K562 (cell line): ENCODE measurements at regions not wholly inside any gene's neighbourhood (a gene's known extent, or its start where the extent isn't known, plus 50 kb on each side); places are given as distances from the start of the nearest gene placed in this dataset.

Experiments
- ATAC-seq: fragments of 200-7000 bp; cut with Tn5 transposase; 3 replicates; pipeline ENCODE4 v1.9.1; 2020; ENCODE audit warnings: moderate library complexity
- BruUV-seq: library from RNA; stranded (reverse); fragments of 400-500 nt; replicated peaks from 2 replicates; lab custom pipeline; 2021; lab: Mats Ljungman, UMichigan
- CTCF ChIA-PET: fragments of 300-600 bp; formaldehyde crosslinking; extraction: SDS; loops from one replicate; lab custom pipeline; 2021; ENCODE audit warnings: low intra/inter-chr PET ratio; lab: Yijun Ruan, JAX
- POLR2A ChIA-PET: fragments of 300-600, 350-650 bp; sonication (Branson Sonifier 250); formaldehyde crosslinking; extraction: SDS; loops from one replicate; lab custom pipeline; 2021; ENCODE audit warnings: antibody characterized with exemption, inconsistent platforms; lab: Yijun Ruan, JAX
- DNase-seq, 4 experiments: peaks; one replicate each; pipeline versions ENCODE4 v3.0.0 to v3.0.0-alpha.2; 2011 to 2018; ENCODE audit warnings: low spot score in 3 of 4, mixed read lengths in 3 of 4; ENCODE audit errors: extremely low read depth in 1 of 4
- FAIRE-seq: peaks from 2 replicates; lab custom pipeline; 2011; peaks lifted over from hg19 to GRCh38; lab: Jason Lieb, UNC
- H2AFZ ChIP-seq: 2 replicates; pipeline ENCODE4 v1.6.0; 2011; ENCODE audit warnings: low read depth, low read length, control low read depth, inconsistent platforms
- H3K27ac ChIP-seq: fragments of 200-600 bp; 3 replicates; pipeline ENCODE4 v1.8.0; 2011; ENCODE audit warnings: low read depth, mild to moderate bottlenecking, control low read depth, inconsistent platforms, low read length, moderate library complexity, mixed read lengths; ENCODE audit errors: extremely low read depth
- H3K27me3 ChIP-seq, 2 experiments: fragments of 300-600 bp in 1 of 2; 2 replicates in 1 of 2; 3 replicates in 1 of 2; pipeline versions ENCODE4 v1.6.0 to v1.8.0; 2011; ENCODE audit warnings: inconsistent platforms in 2 of 2, low read length in 2 of 2, mild to moderate bottlenecking in 1 of 2, mixed read lengths in 1 of 2, moderate library complexity in 1 of 2; ENCODE audit not compliant: control insufficient read depth in 2 of 2, insufficient read depth in 2 of 2
- H3K36me3 ChIP-seq: fragments of 300-600 bp; 3 replicates; pipeline ENCODE4 v1.8.0; 2011; ENCODE audit warnings: mild to moderate bottlenecking, low read length, inconsistent platforms; ENCODE audit not compliant: control insufficient read depth, insufficient read depth
- H3K4me1 ChIP-seq, 2 experiments: fragments of 200-600 bp in 1 of 2; replicated peaks in 1 of 2; 2 replicates in 1 of 2; 3 replicates in 1 of 2; pipeline versions ENCODE4 v1.5.1 to v1.8.0; 2011; ENCODE audit warnings: inconsistent platforms in 2 of 2, low read length in 2 of 2, mild to moderate bottlenecking in 1 of 2, mixed read lengths in 1 of 2, moderate library complexity in 1 of 2; ENCODE audit not compliant: control insufficient read depth in 2 of 2, insufficient read depth in 2 of 2
- H3K4me2 ChIP-seq: 2 replicates; pipeline ENCODE4 v1.6.1; 2011; ENCODE audit warnings: low read length, control low read depth, inconsistent platforms, mixed read lengths; ENCODE audit not compliant: insufficient read depth
- H3K4me3 ChIP-seq: fragments of 200-600 bp; sonication (generic), shearing (Covaris generic); 2 replicates; pipeline ENCODE4 v1.5.1; 2016; ENCODE audit warnings: control low read depth, inconsistent platforms
- H3K79me2 ChIP-seq: fragments of 200-600 bp; 3 replicates; pipeline ENCODE4 v1.8.0; 2011; ENCODE audit warnings: low read length, inconsistent platforms; ENCODE audit not compliant: control insufficient read depth, insufficient read depth
- H3K9ac ChIP-seq, 2 experiments: 2 replicates each; pipeline versions ENCODE4 v1.6.0 to v1.6.1; 2011; ENCODE audit warnings: low read depth in 2 of 2, low read length in 2 of 2, control low read depth in 1 of 2, inconsistent platforms in 1 of 2, mild to moderate bottlenecking in 1 of 2, mixed read lengths in 1 of 2; ENCODE audit not compliant: insufficient read depth in 1 of 2
- H3K9me1 ChIP-seq: one replicate; pipeline ENCODE4 v1.6.0; 2011; ENCODE audit warnings: inconsistent platforms, mild to moderate bottlenecking, low read length, moderate library complexity; ENCODE audit not compliant: control insufficient read depth, insufficient read depth
- H3K9me3 ChIP-seq: replicated peaks from 2 replicates; pipeline ENCODE4 v1.5.1; 2011; ENCODE audit warnings: low read depth, low read length, inconsistent platforms; ENCODE audit not compliant: control insufficient read depth, insufficient read depth
- H4K20me1 ChIP-seq: replicated peaks from 2 replicates; pipeline ENCODE4 v1.6.1; 2011; ENCODE audit warnings: low read length, inconsistent platforms, mixed read lengths; ENCODE audit not compliant: control insufficient read depth, insufficient read depth
- AFF1 ChIP-seq, 2 experiments: fragments of 450-650 bp; IDR thresholded peaks; 2 replicates each; pipeline ENCODE4 v1.6.1; 2018; ENCODE audit warnings: mild to moderate bottlenecking in 2 of 2, low read depth in 1 of 2; ENCODE audit not compliant: partially characterized antibody in 2 of 2
- ATF6 ChIP-seq: sonication (generic); formaldehyde crosslinking; IDR thresholded peaks from 2 replicates; pipeline ENCODE4 v1.4.0; 2020; ENCODE audit warnings: mild to moderate bottlenecking, missing genetic modification reagents
- BMI1 ChIP-seq: fragments of 150-350 bp; IDR thresholded peaks from 2 replicates; pipeline ENCODE4 v1.6.1; 2014; ENCODE audit warnings: low read length
- BRD9 ChIP-seq: fragments of 450-650 bp; IDR thresholded peaks from 2 replicates; pipeline ENCODE4 v1.6.1; 2018; ENCODE audit warnings: low read depth; ENCODE audit not compliant: partially characterized antibody
- CCAR2 ChIP-seq: fragments of 200-400 bp; formaldehyde crosslinking; IDR thresholded peaks from 2 replicates; pipeline ENCODE4 v1.6.1; 2017; ENCODE audit warnings: mild to moderate bottlenecking, low read depth, low read length
- CREB1 ChIP-seq, 2 experiments: sonication (generic) in 1 of 2; formaldehyde crosslinking in 1 of 2; IDR thresholded peaks; 2 replicates each; pipeline versions ENCODE4 v1.6.1 to v1.8.0; 2012 to 2022; ENCODE audit warnings: inconsistent platforms in 1 of 2, mild to moderate bottlenecking in 1 of 2, missing genetic modification reagents in 1 of 2, moderate library complexity in 1 of 2
- CREBBP ChIP-seq: IDR thresholded peaks from one replicate; pipeline ENCODE4 v1.6.1; 2012; ENCODE audit warnings: low read depth, mild to moderate bottlenecking, control low read depth, inconsistent platforms, low read length
- HDAC6 ChIP-seq: IDR thresholded peaks from 2 replicates; pipeline ENCODE4 v1.6.1; 2012; ENCODE audit warnings: low read depth, mild to moderate bottlenecking, control low read depth, inconsistent platforms, low read length, moderate library complexity
- KLF6 ChIP-seq: fragments of 250-450 bp; sonication (Bioruptor Pico); IDR thresholded peaks from 2 replicates; pipeline ENCODE4 v1.4.0; 2020; ENCODE audit warnings: mild to moderate bottlenecking, moderate library complexity, borderline replicate concordance
- LEF1 ChIP-seq: fragments of 450-650 bp; IDR thresholded peaks from 2 replicates; pipeline ENCODE4 v1.6.1; 2016; ENCODE audit warnings: mild to moderate bottlenecking
- PATZ1 ChIP-seq: fragments of 250-450 bp; sonication (Bioruptor Pico); IDR thresholded peaks from 2 replicates; pipeline ENCODE4 v1.5.0; 2020; ENCODE audit warnings: mild to moderate bottlenecking, borderline replicate concordance
- TCF15 ChIP-seq: fragments of 250-450 bp; sonication (Bioruptor Pico); IDR thresholded peaks from 2 replicates; pipeline ENCODE4 v1.8.0; 2022; ENCODE audit warnings: moderate library complexity, mild to moderate bottlenecking, inconsistent platforms
- TRIM28 ChIP-seq: fragments of 450-650 bp; IDR thresholded peaks from 2 replicates; pipeline ENCODE4 v1.6.1; 2017
- WGBS: fragments of 100-300 bp; shearing (Covaris generic); methylation state at CpG from one replicate; pipeline ENCODE4 v1.1.6; 2016; ENCODE audit warnings: low coverage, mixed read lengths; ENCODE audit not compliant: insufficient coverage; ENCODE audit errors: missing lambda C conversion rate; 5-methylcytosine and 5-hydroxymethylcytosine counted together
- in situ Hi-C: fragments of 300-500 bp; cut with MboI; formaldehyde crosslinking; loops from 4 replicates; pipeline ENCODE4 v1.15.0; 2018; ENCODE audit warnings: inconsistent platforms, mixed read lengths
- intact Hi-C: fragments of 100-400 bp; cut with micrococcal nuclease; formaldehyde crosslinking; loops from 2 replicates; pipeline ENCODE4 v1.14.2; 2022

GRCh38 chr1:29414086-29414485, 177.8 kb downstream of the PTPRU start:
- Histone ChIP-seq H3K36me3 (no peaks in the 10 kb centered on the region), H3K27ac (no peak overlapping the region), H3K4me2 (no peak overlapping the region), H3K27me3 (peaks cover 0 to 20% of the 10 kb centered on the region in 2 experiments; a peak in 2 of 5 replicates), H2AFZ (no peak overlapping the region), H3K4me3 (no peak overlapping the region), H3K9me3 (no peaks in the 10 kb centered on the region), H3K9me1 (no peaks in the 10 kb centered on the region), H3K4me1 (no peaks in the 10 kb centered on the region), H3K79me2 (no peaks in the 10 kb centered on the region), H4K20me1 (peaks cover 10% of the 10 kb centered on the region), H3K9ac (no peak overlapping the region)
- FAIRE-seq (no peak), ATAC-seq (no peak), DNase-seq (no peak)
- 2% methylated on average over 4 of the region's 4 CpGs for WGBS
- no TSS peak for BruUV-seq
- in situ Hi-C loops (no loop called here), intact Hi-C loops (loop anchor here (5.0 kb wide), 1 partner anchor 72 kb away; no protein-coding TSS in a partner anchor)
- POLR2A ChIA-PET: interaction anchor here (0.6 kb wide), 1 partner anchor 21 kb away, joined by 3 read pairs; no protein-coding TSS in a partner anchor
- CTCF ChIA-PET: no interaction called here
- TF ChIP-seq CREB1 (IDR thresholded peaks at IDR 0.05): no peak
- TF ChIP-seq CREB1 (CRISPR knock-in tag; IDR thresholded peaks at IDR 0.05): no peak
- no peak for TF ChIP-seq HDAC6
- TF ChIP-seq CREBBP: no peak
- TF ChIP-seq PATZ1 (CRISPR knock-in tag): no peak
- no peak for TF ChIP-seq BMI1
- no peak for TF ChIP-seq TRIM28
- no peak for TF ChIP-seq AFF1 (IDR thresholded peaks at IDR 0.05; ENCODE audit: low read depth in 1 of 2, partially characterized antibody in 2 of 2)
- no peak for TF ChIP-seq BRD9
- TF ChIP-seq ATF6 (CRISPR knock-in tag): no peak
- no peak for TF ChIP-seq LEF1
- no peak for TF ChIP-seq CCAR2
- no peak for TF ChIP-seq KLF6 (CRISPR knock-in tag)
- TF ChIP-seq TCF15 (CRISPR knock-in tag): no peak
